Cardiac fibroblast (primary cell): ENCODE measurements at regions not wholly inside any gene's neighbourhood (a gene's known extent, or its start where the extent isn't known, plus 50 kb on each side); places are given as distances from the start of the nearest gene placed in this dataset.

ENCODE experiments used
- DNase-seq, 2 donors: peaks; one replicate each; pipeline versions ENCODE4 v3.0.0 to v3.0.0-alpha.2; 2010; ENCODE audit warnings: low read depth in 2 of 2
- H3K4me3 ChIP-seq, 2 donors: replicated peaks in 1 of 2; 1 replicate in 1 of 2; 2 replicates in 1 of 2; pipeline ENCODE4 v1.5.1; 2011; ENCODE audit warnings: low read depth in 2 of 2, low read length in 2 of 2, mild to moderate bottlenecking in 2 of 2, moderate library complexity in 1 of 2
- CTCF ChIP-seq: IDR thresholded peaks from one replicate; pipeline ENCODE4 v1.5.1; 2011; ENCODE audit warnings: low read depth, mild to moderate bottlenecking, low read length, inconsistent platforms

GRCh38 chr4:83213640-83214039 lies 71.0 kb downstream of the COQ2 start:
- H3K4me3 ChIP-seq, result no peak overlapping the region
- no peak for DNase-seq
- TF ChIP-seq CTCF, result no peak

GRCh38 chr4:83212041-83212851 lies 72.4 kb downstream of the COQ2 start:
- no peak overlapping the region for H3K4me3 ChIP-seq
- TF ChIP-seq CTCF, result no peak
- DNase-seq, result no peak

- DNase-seq, result no peak
- no peak overlapping the region for H3K4me3 ChIP-seq
- TF ChIP-seq CTCF, result no peak
These were observed 75.2 kb downstream of the COQ2 start for GRCh38 chr4:83209419-83209818.

GRCh38 chr4:83208371-83209365 lies 75.9 kb downstream of the COQ2 start:
- H3K4me3 ChIP-seq, result no peak overlapping the region
- peak in 1 of 2 donors; percentile 53 for DNase-seq
- no peak for TF ChIP-seq CTCF

- DNase-seq, result peak; percentile 47 to 90
- H3K4me3 ChIP-seq, result no peak overlapping the region
- TF ChIP-seq CTCF, result no peak
These were observed 77.0 kb downstream of the COQ2 start for GRCh38 chr4:83207497-83208101.

GRCh38 chr4:83205760-83206159 lies 78.8 kb downstream of the COQ2 start:
- no peak overlapping the region for H3K4me3 ChIP-seq
- DNase-seq, result no peak
- TF ChIP-seq CTCF, result no peak
